ENCODE measurements at regions not wholly inside any gene's neighbourhood (a gene's known extent, or its start where the extent isn't known, plus 50 kb on each side); places are given as distances from the start of the nearest gene placed in this dataset.

GRCh38 chr20:24124003-24124402 lies 135.4 kb upstream of the GGTLC1 start:
- H3K4me3 ChIP-seq (ENCODE audit: low read depth, low read length): no peak overlapping the region
- no peak for DNase-seq (ENCODE audit: low read depth)
- TF ChIP-seq CTCF (IDR thresholded peaks at IDR 0.05; ENCODE audit: low read depth, low read length, missing control alignments): no peak

DNA sequence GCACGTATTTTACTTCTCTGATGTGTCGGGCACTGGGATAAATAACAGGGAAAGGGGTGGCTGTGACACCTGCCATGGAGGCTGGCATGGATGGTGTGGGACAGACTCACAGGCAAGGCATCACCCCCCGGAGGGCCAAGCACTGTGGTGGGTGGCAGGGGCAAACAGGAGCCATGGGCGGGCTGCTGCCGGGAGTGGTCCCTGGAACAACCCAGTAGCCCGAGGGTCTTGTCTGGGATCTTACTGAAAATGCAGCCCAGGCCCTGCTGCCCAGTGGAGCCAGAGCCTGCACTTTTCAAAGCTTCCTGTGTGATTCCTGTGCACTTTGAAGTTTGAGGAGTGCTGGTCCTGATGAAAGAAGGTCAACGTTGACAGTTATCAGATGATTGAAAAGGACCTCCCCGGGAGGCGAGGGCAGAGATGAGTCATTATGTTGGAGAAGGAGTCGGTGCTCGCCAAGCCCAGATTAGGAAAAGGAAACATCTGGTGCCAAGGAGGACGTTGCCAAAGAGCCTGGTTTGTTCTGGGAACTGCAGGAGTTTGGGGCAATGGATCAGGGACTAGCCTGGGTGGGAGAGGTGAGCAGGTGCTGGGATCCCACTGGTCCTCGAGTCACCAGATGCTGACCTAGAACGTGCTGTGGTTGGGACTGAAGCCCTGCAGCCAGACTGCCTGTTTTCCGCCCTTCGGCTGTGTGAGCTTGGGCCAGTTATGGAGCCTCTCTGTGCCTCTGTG lies 130.0 kb upstream of the GGTLC1 start:
- no peak overlapping the region for H3K4me3 ChIP-seq (ENCODE audit: low read depth, low read length)
- no peak for DNase-seq (ENCODE audit: low read depth)
- no peak for TF ChIP-seq CTCF (IDR thresholded peaks at IDR 0.05; ENCODE audit: low read depth, low read length, missing control alignments)

DNA sequence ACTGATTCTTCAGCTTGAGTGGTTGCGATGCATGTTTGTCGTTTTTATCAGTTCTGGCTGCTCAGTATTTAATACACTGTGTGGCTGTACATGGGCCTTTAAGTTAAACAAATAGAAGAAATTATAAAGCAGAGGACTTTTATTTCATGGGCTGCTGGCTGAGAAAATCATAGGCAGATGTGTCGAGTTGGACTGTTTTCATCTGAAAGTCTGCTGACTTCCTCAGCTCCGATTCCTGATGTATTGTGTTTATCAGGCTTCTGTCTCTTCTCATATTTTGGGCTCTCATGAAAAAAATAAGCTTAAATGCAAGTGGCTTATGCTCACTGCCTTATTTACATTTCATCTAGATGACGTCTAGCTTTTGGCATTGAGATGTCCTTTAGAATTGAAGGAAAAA lies 129.5 kb upstream of the GGTLC1 start:
- DNase-seq (ENCODE audit: low read depth): no peak
- no peak overlapping the region for H3K4me3 ChIP-seq (ENCODE audit: low read depth, low read length)
- no peak for TF ChIP-seq CTCF (IDR thresholded peaks at IDR 0.05; ENCODE audit: low read depth, low read length, missing control alignments)

GRCh38 chr20:24117383-24117782 lies 128.8 kb upstream of the GGTLC1 start:
- H3K4me3 ChIP-seq (ENCODE audit: low read depth, low read length): no peak overlapping the region
- TF ChIP-seq CTCF (IDR thresholded peaks at IDR 0.05; ENCODE audit: low read depth, low read length, missing control alignments): no peak
- DNase-seq (ENCODE audit: low read depth): no peak

GRCh38 chr20:24116611-24117010 lies 128.0 kb upstream of the GGTLC1 start:
- H3K4me3 ChIP-seq (ENCODE audit: low read depth, low read length): no peak overlapping the region
- no peak for DNase-seq (ENCODE audit: low read depth)
- no peak for TF ChIP-seq CTCF (IDR thresholded peaks at IDR 0.05; ENCODE audit: low read depth, low read length, missing control alignments)

DNA sequence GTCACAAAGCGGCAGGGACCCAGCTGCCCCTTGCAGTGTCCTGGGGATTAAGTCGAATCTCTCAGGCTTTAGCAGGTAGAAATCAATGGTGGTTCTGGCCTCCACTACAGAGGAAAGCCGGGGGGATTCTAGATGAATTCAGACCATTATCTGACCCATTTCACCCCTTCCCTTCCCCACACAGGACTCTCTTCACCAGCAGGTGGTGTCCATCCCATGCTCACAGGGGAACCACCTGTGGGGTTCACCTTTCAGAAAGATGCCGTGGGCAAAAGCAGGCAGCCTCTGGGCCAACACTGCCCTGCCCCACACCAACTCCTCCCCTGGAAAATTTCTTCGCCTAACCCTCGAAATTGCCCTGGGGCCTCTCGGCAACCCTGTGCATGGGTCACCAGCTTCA lies 123.8 kb upstream of the GGTLC1 start:
- no peak overlapping the region for H3K4me3 ChIP-seq (ENCODE audit: low read depth, low read length)
- DNase-seq (ENCODE audit: low read depth): no peak
- no peak for TF ChIP-seq CTCF (IDR thresholded peaks at IDR 0.05; ENCODE audit: low read depth, low read length, missing control alignments)

- DNase-seq (ENCODE audit: low read depth): no peak
Observed at GRCh38 chr20:24111858-24112257, 123.3 kb upstream of the GGTLC1 start.

More at GRCh38 chr20:24111858-24112257, 123.3 kb upstream of the GGTLC1 start:
- TF ChIP-seq CTCF (IDR thresholded peaks at IDR 0.05; ENCODE audit: low read depth, low read length, missing control alignments): no peak
- H3K4me3 ChIP-seq (ENCODE audit: low read depth, low read length): no peak overlapping the region

Data from GM12864 (cell line).